Neural progenitor cell (in vitro differentiated cells): ENCODE measurements at regions not wholly inside any gene's neighbourhood (a gene's known extent, or its start where the extent isn't known, plus 50 kb on each side); places are given as distances from the start of the nearest gene placed in this dataset.

Experiments used
- EZH2 ChIP-seq: fragments of 200-600 bp; sonication (generic); IDR thresholded peaks from 2 replicates; pipeline ENCODE4 v1.6.1; 2017; ENCODE audit warnings: antibody characterized with exemption, mild to moderate bottlenecking, moderate library complexity
- EZH2phosphoT487 ChIP-seq: fragments of 200-600 bp; sonication (generic); IDR thresholded peaks from 2 replicates; pipeline ENCODE4 v1.6.1; 2017; ENCODE audit warnings: antibody characterized with exemption
- TF ChIP-seq, protein P1 (sequence below): fragments of 200-600 bp; sonication (generic); IDR thresholded peaks from 2 replicates; pipeline ENCODE4 v1.5.1; 2017; ENCODE audit warnings: antibody characterized with exemption, mild to moderate bottlenecking

DNA sequence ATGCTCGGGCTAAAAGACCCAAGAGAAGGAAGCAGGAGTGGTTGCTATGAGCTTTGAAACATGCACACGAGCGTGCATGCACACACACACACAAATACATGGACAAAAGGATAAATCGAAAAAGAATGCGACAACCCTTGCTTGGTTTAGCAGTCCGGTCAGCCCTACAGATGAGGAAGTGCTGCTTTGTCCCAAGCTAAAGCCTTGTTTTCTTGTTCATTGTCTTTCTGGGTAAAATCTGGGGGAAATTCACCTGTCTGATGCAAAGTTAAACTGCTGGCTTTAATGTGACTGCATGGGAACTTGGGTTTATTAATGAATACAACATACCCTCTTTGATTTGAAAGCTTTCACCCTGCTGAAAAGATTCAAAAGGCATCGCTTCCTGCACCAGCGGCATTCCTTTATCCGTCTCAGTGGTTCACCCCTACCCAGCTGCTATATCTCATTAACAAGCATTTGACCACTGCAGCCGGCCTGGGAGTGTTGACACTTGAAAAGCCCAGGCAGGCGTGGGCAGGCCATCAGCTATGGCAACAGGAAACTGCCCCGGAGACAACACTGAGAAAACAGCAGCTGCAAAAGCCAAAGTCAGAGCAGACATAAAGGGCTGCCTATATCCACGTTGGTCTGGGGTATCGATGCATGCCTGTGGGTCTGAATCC lies 301.7 kb downstream of the NDFIP2 start:
- TF ChIP-seq, protein P1, sequence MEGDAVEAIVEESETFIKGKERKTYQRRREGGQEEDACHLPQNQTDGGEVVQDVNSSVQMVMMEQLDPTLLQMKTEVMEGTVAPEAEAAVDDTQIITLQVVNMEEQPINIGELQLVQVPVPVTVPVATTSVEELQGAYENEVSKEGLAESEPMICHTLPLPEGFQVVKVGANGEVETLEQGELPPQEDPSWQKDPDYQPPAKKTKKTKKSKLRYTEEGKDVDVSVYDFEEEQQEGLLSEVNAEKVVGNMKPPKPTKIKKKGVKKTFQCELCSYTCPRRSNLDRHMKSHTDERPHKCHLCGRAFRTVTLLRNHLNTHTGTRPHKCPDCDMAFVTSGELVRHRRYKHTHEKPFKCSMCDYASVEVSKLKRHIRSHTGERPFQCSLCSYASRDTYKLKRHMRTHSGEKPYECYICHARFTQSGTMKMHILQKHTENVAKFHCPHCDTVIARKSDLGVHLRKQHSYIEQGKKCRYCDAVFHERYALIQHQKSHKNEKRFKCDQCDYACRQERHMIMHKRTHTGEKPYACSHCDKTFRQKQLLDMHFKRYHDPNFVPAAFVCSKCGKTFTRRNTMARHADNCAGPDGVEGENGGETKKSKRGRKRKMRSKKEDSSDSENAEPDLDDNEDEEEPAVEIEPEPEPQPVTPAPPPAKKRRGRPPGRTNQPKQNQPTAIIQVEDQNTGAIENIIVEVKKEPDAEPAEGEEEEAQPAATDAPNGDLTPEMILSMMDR = no peak
- no peak for TF ChIP-seq EZH2
- TF ChIP-seq EZH2phosphoT487 = peak; percentile 83
